GM18861 (cell line): ENCODE measurements at regions not wholly inside any gene's neighbourhood (a gene's known extent, or its start where the extent isn't known, plus 50 kb on each side); places are given as distances from the start of the nearest gene placed in this dataset.
"Not testable (repeated sequence)": the region's sequence is repeated elsewhere in the genome, so short reads cannot be mapped to it uniquely, and the experiment has no call there.

Experiments
- ATAC-seq: cut with Tn5 transposase; IDR thresholded peaks from one replicate; pipeline ENCODE4 v1.9.1; 2021; ENCODE audit not compliant: unreplicated experiment

GRCh38 chr10:64635906-64636305 lies 1114.7 kb downstream of the REEP3 start:
- no peak for ATAC-seq

DNA sequence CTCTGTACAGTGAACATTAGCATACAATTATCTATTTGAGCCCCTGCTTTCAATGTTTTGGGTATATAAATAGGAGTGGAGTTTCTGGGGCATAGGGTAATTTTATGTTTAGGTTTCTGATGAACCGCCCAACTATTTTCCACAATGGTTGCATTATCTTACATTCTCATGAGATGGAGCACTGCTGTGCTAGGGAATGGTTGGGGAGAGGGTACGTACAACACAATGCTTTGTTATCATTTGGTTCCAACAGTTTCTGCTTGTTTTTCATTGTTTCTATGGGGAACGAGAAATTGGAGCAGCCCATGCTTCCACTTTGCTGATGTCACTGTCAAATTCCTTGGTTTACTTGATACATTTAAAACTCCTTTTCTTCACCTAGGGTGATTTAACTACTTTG lies 1115.3 kb downstream of the REEP3 start:
- no peak for ATAC-seq

DNA sequence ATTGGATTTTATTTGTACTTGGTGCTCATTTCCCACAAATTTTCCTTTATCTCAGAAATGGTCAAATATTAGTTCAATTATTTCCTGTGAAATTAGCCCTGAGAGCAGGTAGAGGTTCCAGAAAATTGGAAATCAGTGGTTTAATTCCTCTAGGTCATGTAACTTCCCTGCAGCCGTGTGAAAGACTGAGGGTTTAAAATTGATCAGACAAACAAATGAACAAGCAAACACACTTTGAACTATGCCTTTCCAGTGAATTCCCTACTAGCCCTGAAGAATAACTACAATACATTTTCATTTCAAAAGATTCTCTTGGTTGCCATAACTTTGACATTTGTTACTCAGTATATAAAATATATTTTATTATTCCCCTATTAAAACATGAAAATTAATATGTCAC lies 1116.7 kb downstream of the REEP3 start:
- no peak for ATAC-seq

DNA sequence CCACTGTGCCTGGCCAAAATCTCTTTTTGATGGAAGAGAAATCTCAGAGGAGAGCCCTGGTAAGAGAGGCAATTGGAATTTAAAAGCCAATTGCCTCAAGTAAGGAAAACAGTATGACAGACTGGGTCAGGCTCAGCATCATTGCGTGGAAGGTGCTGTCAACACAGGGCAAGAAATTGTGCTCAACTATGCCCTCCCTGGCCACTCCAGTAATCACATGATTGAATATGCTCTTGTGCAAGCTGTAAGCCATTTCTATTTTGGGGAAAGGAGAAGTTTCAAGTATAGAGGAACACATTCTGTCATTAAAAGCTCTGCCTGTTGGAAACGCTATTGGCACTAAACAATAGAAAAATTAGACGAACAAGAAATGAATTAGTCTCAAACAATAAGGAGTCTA lies 1127.7 kb downstream of the REEP3 start:
- no peak for ATAC-seq

DNA sequence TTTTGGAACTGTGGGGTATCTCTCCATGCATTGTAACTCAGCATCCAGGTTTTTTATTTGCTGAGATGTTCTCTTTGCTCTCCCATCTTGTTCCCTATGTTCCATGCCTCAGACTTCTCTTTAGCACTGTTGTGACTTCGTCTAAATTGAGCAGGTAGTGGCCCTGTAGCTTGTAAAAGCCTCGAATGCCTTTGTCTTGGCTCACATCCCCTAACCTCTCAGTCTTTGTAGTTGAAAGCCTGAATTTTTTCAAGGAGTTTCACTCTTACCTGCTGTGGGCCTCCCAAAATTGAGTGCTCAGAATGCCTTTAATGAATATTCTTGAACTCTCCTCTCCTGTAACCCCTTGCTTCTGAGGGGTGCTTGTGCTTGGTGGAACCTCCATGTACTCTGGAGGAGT lies 1137.3 kb downstream of the REEP3 start:
- no peak for ATAC-seq

DNA sequence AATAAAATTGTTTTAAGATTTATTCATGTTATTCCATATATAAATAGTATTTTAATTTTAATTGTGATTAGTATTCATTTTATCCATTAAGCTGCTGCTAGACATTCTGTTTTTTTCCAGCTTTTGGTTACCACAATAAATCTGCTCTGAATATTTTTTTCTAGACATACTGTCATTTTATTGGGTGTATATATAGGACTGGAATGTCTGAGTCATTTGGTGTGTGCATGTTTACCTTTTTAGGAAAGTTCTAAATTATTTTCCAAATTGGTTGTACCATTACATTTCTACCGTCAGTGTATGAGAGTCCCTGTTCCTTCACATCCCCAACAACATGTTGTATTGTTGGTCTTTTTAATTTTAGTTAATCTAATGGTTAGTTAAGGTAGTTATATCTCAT lies 1138.1 kb downstream of the REEP3 start:
- no peak for ATAC-seq

- no peak for ATAC-seq
These were observed 1160.8 kb downstream of the REEP3 start for GRCh38 chr10:64682043-64682442.

DNA sequence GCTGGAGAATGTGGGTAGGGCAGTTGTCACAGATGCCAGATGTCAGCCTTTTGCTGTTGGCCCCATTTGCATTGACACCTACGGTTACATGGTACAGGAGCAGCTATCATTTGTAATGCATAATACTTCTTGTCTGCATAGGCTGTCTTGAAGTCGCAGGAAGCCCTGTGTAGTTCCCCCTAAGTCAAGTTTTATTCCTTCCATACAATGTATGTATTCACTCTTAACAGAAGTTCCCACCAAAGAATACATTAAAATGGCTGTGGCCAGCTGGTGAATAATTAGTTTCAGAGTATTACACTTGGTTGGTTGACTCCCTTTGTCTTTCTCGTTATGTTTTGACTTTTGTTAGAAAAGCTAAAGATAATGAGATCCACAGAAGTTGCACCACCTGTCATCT lies 1169.0 kb downstream of the REEP3 start:
- no peak for ATAC-seq

- ATAC-seq, result no peak
These were observed 1178.0 kb downstream of the REEP3 start for GRCh38 chr10:64699244-64699643.

DNA sequence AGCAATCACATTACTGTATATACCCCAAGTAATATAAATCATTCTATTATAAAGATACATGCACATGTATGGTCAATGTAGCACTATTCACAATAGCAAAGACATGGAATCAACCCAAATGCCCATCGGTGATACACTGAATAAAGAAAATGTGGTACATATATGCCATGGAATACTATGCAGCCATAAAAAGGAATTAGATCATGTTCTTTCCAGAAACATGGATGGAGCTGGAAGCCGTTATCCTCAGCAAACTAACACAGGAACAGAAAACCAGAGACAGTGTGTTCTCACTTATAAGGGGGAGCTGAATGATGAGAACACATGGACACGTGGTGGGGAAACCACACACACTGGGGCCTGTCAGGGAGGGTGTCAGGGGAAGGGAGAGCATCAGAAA lies 1180.9 kb downstream of the REEP3 start:
- ATAC-seq, result not testable (repeated sequence)

DNA sequence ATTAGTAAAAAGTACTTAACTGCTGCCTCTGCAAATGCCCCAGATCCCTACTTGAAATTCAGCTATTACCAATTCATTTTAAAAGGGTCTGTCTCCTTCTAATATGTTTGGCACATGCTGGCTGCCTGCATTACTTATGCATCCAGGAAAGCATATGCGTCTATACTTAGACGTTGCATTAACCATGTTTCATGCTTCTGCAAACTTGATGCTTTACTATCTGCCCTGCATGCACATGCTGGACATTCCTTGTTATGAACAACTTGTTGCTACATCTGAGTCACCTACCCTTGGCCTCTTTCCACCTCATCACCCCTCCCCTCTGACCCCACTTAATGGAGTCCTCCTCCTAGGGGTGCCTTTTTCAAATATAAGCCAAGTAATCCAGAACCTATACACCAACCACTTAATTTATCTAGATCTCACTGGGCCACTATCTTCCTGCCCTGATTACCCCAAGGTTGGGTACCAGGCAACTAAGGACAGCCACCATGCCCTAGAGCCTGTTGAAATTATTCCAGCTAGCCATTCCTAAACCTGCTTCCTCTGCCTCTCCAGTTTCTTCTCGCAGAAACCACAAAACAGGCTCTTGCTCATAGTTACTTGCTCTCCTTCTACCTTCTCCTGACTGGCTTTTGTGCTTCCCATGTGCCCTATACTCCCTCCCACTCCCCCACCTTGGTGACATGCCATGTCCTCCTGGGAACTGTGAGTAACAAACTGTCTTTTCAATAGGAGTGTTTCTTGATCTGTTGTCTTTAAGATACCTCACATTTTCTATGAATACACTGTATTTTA lies 1187.9 kb downstream of the REEP3 start:
- no peak for ATAC-seq

GRCh38 chr10:64726466-64726865 lies 1205.3 kb downstream of the REEP3 start:
- no peak for ATAC-seq

DNA sequence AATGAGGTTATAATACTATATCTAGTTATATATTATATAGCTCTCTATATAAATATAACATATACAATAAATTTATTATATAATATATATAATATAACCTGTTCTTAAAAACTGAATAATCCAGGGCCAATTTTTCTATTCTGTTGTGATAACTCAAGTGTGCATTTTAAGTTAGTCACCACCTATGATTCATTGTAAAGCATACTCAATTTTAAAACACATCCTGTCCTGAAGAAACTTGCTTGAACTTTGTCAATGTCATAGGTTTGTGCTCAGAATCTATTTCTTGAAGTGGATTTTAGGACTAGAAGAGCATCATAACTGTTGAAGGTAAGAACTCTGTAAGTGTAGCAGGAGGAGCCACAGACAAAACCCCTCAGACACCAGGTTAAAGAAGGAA lies 1209.8 kb downstream of the REEP3 start:
- no peak for ATAC-seq

DNA sequence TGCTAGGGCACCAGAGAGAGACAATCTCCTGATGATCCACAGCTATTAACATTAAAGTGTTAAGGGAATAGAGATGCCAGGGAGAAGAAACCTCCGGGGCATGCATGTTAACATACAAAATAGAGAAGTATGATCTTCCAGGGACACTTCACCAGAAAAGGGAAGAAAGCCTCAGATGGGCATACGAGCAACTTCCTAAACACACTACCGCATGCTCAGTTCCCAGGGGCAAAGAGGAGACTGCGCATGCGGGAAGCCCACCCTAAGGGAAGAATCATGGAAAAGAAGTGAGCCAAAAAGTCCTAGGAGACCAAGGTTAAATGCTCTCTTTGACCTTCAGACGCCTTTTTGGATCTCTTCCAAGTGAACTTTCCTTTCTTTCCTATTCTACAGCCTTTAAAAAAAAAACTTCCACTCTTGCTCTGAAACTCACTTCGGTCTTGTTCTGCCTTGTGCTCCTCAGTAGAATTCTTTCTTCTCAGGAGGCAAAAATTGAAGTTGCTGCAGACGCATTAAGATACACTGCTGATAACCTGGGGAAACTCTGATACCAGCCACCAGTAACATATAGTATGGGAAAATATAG lies 1211.3 kb downstream of the REEP3 start:
- ATAC-seq, result no peak

DNA sequence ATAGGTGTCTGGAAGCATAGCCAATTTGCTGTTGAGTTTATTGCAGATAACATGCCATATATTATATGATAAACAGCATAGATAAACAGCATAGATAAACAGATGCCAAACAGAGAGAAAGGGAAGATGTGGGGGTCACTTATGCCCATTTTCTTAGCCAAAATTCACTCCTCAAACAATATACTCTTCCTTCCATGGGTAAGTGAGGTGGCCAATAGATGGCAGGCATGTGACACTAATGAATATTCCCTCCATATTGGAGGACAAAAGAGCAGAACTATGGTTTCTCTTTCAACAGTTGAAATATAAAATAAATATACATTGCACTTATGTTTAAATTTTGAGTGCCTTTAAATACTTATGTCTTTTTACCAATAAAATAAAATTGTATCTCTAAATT lies 1212.8 kb downstream of the REEP3 start:
- peak; percentile 63 for ATAC-seq

DNA sequence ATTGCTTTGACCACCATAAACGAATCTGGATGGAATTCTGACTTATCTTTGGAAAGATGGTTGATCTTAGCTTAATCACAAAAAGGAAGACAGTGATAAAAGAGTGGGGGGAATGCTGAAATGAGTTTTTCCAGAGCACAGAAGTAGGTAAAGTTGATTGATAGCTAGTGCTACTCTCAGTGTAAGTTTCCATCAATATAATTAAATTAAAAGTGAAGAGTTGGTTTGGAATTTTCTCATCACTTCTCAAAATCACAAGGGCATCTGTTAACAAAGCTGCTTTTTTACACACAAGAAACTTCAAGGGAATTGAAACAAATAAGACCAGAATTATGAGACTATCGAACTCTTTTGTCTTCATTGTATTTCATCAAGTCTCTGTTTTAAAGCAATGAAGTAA lies 1217.3 kb downstream of the REEP3 start:
- ATAC-seq, result no peak

DNA sequence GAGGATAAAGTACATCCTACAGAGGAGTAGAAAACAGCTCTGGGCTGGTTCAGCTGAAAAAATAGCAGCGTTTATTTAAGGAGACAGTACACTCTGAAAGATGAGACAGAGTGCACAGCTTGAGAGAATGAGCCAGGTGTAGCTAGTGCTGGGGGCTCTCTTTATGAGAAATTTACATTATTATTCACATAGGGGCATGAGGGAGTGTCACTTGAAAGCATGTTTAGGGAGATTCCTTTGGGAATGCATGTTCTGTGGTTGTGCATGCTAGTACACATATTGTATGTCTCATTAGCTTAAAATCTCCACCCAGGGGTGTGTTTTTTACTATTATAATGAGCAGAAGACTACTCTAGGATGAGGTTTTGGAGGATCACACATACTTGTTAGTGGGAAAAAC lies 1224.4 kb downstream of the REEP3 start:
- ATAC-seq, result no peak

DNA sequence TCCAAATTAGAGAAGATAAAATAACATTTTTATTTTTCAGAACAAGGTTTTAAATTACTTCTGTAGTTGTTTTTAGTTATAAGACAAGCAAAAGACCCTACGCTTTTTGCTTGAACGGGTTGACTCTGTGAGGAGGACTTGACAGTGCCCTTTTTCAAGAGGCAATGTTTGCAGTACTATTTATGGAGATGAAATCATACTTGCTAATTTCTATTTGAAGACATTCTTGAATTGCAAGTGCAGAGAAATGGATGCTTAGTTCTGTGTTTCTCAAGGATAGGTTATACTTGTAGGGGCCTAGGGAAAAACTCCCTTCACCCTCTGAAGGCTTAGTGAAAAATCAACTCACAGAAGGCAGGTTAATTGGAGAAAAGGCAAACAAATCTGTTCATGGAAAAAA lies 1229.5 kb downstream of the REEP3 start:
- no peak for ATAC-seq

- no peak for ATAC-seq
These were observed 1232.3 kb downstream of the REEP3 start for GRCh38 chr10:64753516-64753915.

GRCh38 chr10:64760371-64760770 lies 1239.2 kb downstream of the REEP3 start:
- no peak for ATAC-seq

- ATAC-seq, result no peak
These were observed 1241.7 kb downstream of the REEP3 start for GRCh38 chr10:64762861-64763260.

- no peak for ATAC-seq
These were observed 1244.3 kb downstream of the REEP3 start for GRCh38 chr10:64765498-64765897.
